NB4 (cell line): ENCODE measurements at regions not wholly inside any gene's neighbourhood (a gene's known extent, or its start where the extent isn't known, plus 50 kb on each side); places are given as distances from the start of the nearest gene placed in this dataset.

Source experiments
- CTCF ChIP-seq: IDR thresholded peaks from one replicate; pipeline ENCODE4 v1.5.1; 2012; ENCODE audit warnings: low read depth, low read length
- MAX ChIP-seq: IDR thresholded peaks from 2 replicates; pipeline ENCODE4 v1.6.1; 2011; ENCODE audit warnings: low read depth, low read length
- POLR2A ChIP-seq: IDR thresholded peaks from 2 replicates; pipeline ENCODE4 v1.6.1; 2011; ENCODE audit warnings: mild to moderate bottlenecking; ENCODE audit not compliant: insufficient read length; ENCODE audit errors: extremely low read depth

GRCh38 chr12:78402366-78403134, 462.0 kb upstream of the SYT1 start:
- TF ChIP-seq CTCF, result no peak
- TF ChIP-seq POLR2A, result no peak
- no peak for TF ChIP-seq MAX
